IPS-11a (cell line): ENCODE measurements at regions not wholly inside any gene's neighbourhood (a gene's known extent, or its start where the extent isn't known, plus 50 kb on each side); places are given as distances from the start of the nearest gene placed in this dataset.

ENCODE experiments used
- H3K4me3 ChIP-seq: one replicate; pipeline ENCODE4 v1.5.1; 2013; ENCODE audit warnings: low read depth, low read length, control low read depth

GRCh38 chrY:19365321-19365720, 379.2 kb downstream of the KDM5D start:
- no peak overlapping the region for H3K4me3 ChIP-seq

GRCh38 chrY:19357249-19357648, 387.3 kb downstream of the KDM5D start:
- no peak overlapping the region for H3K4me3 ChIP-seq

- no peak overlapping the region for H3K4me3 ChIP-seq
Observed at GRCh38 chrY:19356735-19357134, 387.8 kb downstream of the KDM5D start.

GRCh38 chrY:19354857-19355173, 389.7 kb downstream of the KDM5D start:
- H3K4me3 ChIP-seq: no peak overlapping the region

- no peak overlapping the region for H3K4me3 ChIP-seq
Observed at GRCh38 chrY:19354061-19354856, 390.3 kb downstream of the KDM5D start.

GRCh38 chrY:19351616-19352015, 392.9 kb downstream of the KDM5D start:
- no peak overlapping the region for H3K4me3 ChIP-seq

- no peak overlapping the region for H3K4me3 ChIP-seq
Observed at GRCh38 chrY:19321701-19322100, 422.8 kb downstream of the KDM5D start.

- no peak overlapping the region for H3K4me3 ChIP-seq
Observed at GRCh38 chrY:19319135-19319534, 425.4 kb downstream of the KDM5D start.

GRCh38 chrY:19317271-19317987, 427.1 kb downstream of the KDM5D start:
- no peak overlapping the region for H3K4me3 ChIP-seq

GRCh38 chrY:19307627-19308026, 436.9 kb downstream of the KDM5D start:
- H3K4me3 ChIP-seq: no peak overlapping the region

- no peak overlapping the region for H3K4me3 ChIP-seq
Observed at GRCh38 chrY:19303136-19303535, 441.4 kb downstream of the KDM5D start.

GRCh38 chrY:19290925-19291324, 453.6 kb downstream of the KDM5D start:
- H3K4me3 ChIP-seq: no peak overlapping the region

GRCh38 chrY:19274076-19274475, 470.4 kb downstream of the KDM5D start:
- no peak overlapping the region for H3K4me3 ChIP-seq

GRCh38 chrY:19268331-19268730, 476.2 kb downstream of the KDM5D start:
- H3K4me3 ChIP-seq: no peak overlapping the region

GRCh38 chrY:19265404-19265803, 479.1 kb downstream of the KDM5D start:
- H3K4me3 ChIP-seq: no peak overlapping the region

- no peak overlapping the region for H3K4me3 ChIP-seq
Observed at GRCh38 chrY:19262310-19262709, 482.2 kb downstream of the KDM5D start.

GRCh38 chrY:19232276-19232994, 458.9 kb upstream of the HSFY2 start:
- H3K4me3 ChIP-seq: no peak overlapping the region

- H3K4me3 ChIP-seq: no peak overlapping the region
Observed at GRCh38 chrY:19220784-19221183, 447.2 kb upstream of the HSFY2 start.

GRCh38 chrY:19208915-19209314, 435.4 kb upstream of the HSFY2 start:
- no peak overlapping the region for H3K4me3 ChIP-seq

GRCh38 chrY:19207048-19207447, 433.5 kb upstream of the HSFY2 start:
- no peak overlapping the region for H3K4me3 ChIP-seq

GRCh38 chrY:19180824-19181223, 407.3 kb upstream of the HSFY2 start:
- no peak overlapping the region for H3K4me3 ChIP-seq

GRCh38 chrY:19168202-19168565, 394.6 kb upstream of the HSFY2 start:
- H3K4me3 ChIP-seq: no peak overlapping the region
